OCI-LY7 (cell line): ENCODE measurements at regions not wholly inside any gene's neighbourhood (a gene's known extent, or its start where the extent isn't known, plus 50 kb on each side); places are given as distances from the start of the nearest gene placed in this dataset.

Source experiments
- EZH2phosphoT487 ChIP-seq: fragments of 200-600 bp; sonication (generic); IDR thresholded peaks from 2 replicates; pipeline ENCODE4 v1.6.1; 2018; ENCODE audit warnings: low read depth, borderline replicate concordance, mild to moderate bottlenecking, mixed run types, antibody characterized with exemption, low read length, moderate library complexity, mixed read lengths
- TF ChIP-seq, protein P1 (sequence below): fragments of 200-600 bp; sonication (generic); conservative IDR thresholded peaks from 2 replicates; pipeline ENCODE4 v1.5.1; 2014; ENCODE audit warnings: mild to moderate bottlenecking, antibody characterized with exemption, low read length, moderate library complexity, mixed read lengths

GRCh38 chr5:173675287-173675996 is 59.0 kb upstream of the BOD1 start:
- TF ChIP-seq, protein P1, sequence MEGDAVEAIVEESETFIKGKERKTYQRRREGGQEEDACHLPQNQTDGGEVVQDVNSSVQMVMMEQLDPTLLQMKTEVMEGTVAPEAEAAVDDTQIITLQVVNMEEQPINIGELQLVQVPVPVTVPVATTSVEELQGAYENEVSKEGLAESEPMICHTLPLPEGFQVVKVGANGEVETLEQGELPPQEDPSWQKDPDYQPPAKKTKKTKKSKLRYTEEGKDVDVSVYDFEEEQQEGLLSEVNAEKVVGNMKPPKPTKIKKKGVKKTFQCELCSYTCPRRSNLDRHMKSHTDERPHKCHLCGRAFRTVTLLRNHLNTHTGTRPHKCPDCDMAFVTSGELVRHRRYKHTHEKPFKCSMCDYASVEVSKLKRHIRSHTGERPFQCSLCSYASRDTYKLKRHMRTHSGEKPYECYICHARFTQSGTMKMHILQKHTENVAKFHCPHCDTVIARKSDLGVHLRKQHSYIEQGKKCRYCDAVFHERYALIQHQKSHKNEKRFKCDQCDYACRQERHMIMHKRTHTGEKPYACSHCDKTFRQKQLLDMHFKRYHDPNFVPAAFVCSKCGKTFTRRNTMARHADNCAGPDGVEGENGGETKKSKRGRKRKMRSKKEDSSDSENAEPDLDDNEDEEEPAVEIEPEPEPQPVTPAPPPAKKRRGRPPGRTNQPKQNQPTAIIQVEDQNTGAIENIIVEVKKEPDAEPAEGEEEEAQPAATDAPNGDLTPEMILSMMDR: no peak
- TF ChIP-seq EZH2phosphoT487: no peak
